Ovary (tissue), 7 donors: ENCODE measurements at regions not wholly inside any gene's neighbourhood (a gene's known extent, or its start where the extent isn't known, plus 50 kb on each side); places are given as distances from the start of the nearest gene placed in this dataset.

Experiments
- DNase-seq, 5 donors: peaks; one replicate each; pipeline ENCODE4 v3.0.0-alpha.2; 2019 to 2020
- H3K27ac ChIP-seq, 2 donors: fragments of 200-600 bp; one replicate each; pipeline versions ENCODE4 v1.5.1 to v1.8.0; 2019 to 2022
- H3K27me3 ChIP-seq: fragments of 200-600 bp; one replicate; pipeline ENCODE4 v1.8.0; 2022
- H3K36me3 ChIP-seq: fragments of 200-600 bp; sonication (generic); one replicate; pipeline ENCODE4 v1.5.1; 2019
- H3K4me1 ChIP-seq: one replicate; pipeline ENCODE4 v1.8.1; 2013; ENCODE audit warnings: mild to moderate bottlenecking, moderate library complexity; ENCODE audit not compliant: insufficient read depth
- H3K4me3 ChIP-seq: fragments of 200-600 bp; sonication (generic); one replicate; pipeline ENCODE4 v1.5.1; 2017
- H3K9me3 ChIP-seq, 2 donors: fragments of 200-600 bp in 1 of 2; sonication (generic) in 1 of 2; one replicate each; pipeline versions ENCODE4 v1.5.1 to v1.8.1; 2013 to 2019; ENCODE audit warnings: mild to moderate bottlenecking in 1 of 2, moderate library complexity in 1 of 2
- EP300 ChIP-seq: sonication (generic); formaldehyde crosslinking; IDR thresholded peaks from one replicate; pipeline ENCODE4 v1.6.1; 2017; ENCODE audit warnings: antibody characterized with exemption
- POLR2A ChIP-seq: fragments of 450-650 bp; IDR thresholded peaks from one replicate; pipeline ENCODE4 v1.6.1; 2017; ENCODE audit warnings: antibody characterized with exemption, mild to moderate bottlenecking, moderate library complexity
- WGBS, 3 donors: extraction: QIAGEN DNeasy Blood & Tissue Kit in 1 of 3; methylation state at CpG; one replicate each; pipeline versions ENCODE4 v1.1.5 to v1.1.7; 2013 to 2017; 5-methylcytosine and 5-hydroxymethylcytosine counted together
- intact Hi-C, 4 donors: fragments of 100-400 bp; cut with DNase I; formaldehyde crosslinking; loops; one replicate each; pipeline versions ENCODE4 v1.11.0 to v1.15.1; 2022 to 2023
- TF ChIP-seq, protein P1 (sequence below), 3 donors: fragments of 450-650 bp in 2 of 3; fragments of 200-600 bp in 1 of 3; IDR thresholded peaks; one replicate each; pipeline versions ENCODE4 v1.5.1 to v1.8.0; 2016 to 2022; ENCODE audit warnings: antibody characterized with exemption in 3 of 3, mild to moderate bottlenecking in 1 of 3
- donor health status: DM: no; HTN: no; CAD: no; lungs with moderate emphysema.
- donor health status: DM: no; HTN: no; CAD: no.
- donor health status: Bipolar disorder and iron deficiency.
- donor health status: DM: no; HTN: no; CAD: no.
- donor health status: DM: yes; HTN: yes; CAD: no.

DNA sequence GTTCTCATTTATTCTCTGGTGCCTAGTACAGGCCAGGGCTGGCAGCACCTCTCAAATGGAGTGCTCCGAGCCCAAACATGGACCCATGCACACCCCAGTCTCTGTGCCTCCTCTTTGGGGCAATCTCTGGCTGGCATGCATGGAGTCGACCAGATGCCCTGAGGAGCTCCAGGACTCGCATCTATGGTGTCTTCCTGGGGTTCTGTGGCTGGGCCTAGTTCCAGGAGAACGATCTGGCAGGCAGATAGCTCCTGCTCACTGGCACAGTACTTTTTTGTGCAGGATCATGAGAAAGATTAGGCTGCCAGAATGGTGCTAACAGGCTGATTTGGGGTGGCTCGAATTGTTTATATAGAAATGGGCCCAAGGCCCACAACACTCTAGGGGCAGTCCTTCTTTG lies 72.0 kb upstream of the PJA1 start:
- intact Hi-C loops = loop anchor here in 1 of 4 donors (5.0 kb wide), 1 partner anchor 415 kb away; no protein-coding TSS in a partner anchor
- no peak overlapping the region for H3K27ac ChIP-seq

DNA sequence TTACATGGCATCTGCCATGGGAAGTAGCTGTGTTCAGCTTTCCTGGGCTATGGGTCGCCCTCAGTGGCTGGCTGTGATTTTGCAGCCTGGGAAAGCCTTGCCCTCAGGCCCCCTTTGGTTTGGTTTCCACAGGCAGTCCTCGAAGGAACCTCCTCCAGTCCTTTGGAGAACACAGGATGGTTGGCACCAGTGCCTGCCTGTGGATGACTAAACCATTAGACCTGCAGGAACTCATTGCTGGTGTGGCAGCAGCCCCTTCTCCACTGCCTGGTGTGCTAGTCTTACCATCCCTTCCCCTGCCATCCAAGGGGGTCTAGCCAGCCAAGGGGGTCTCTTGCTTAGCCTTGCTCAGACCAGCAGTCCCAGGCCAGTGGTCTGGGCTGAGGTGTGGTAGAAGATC lies 71.4 kb upstream of the PJA1 start:
- WGBS, 3 donors = 45 to 73% (median 63%) methylated on average over 2 of the region's 2 CpGs
- Histone ChIP-seq H3K36me3 (no peaks in the 10 kb centered on the region), H3K4me1 (no peaks in the 10 kb centered on the region), H3K4me3 (no peak overlapping the region), H3K27me3 (no peaks in the 10 kb centered on the region), H3K9me3 (no peaks in the 10 kb centered on the region), H3K27ac (no peak overlapping the region)
- DNase-seq = no peak
- intact Hi-C loops = loop anchor here in 1 of 4 donors (5.0 kb wide), 1 partner anchor 414 kb away; no protein-coding TSS in a partner anchor
- TF ChIP-seq, protein P1, sequence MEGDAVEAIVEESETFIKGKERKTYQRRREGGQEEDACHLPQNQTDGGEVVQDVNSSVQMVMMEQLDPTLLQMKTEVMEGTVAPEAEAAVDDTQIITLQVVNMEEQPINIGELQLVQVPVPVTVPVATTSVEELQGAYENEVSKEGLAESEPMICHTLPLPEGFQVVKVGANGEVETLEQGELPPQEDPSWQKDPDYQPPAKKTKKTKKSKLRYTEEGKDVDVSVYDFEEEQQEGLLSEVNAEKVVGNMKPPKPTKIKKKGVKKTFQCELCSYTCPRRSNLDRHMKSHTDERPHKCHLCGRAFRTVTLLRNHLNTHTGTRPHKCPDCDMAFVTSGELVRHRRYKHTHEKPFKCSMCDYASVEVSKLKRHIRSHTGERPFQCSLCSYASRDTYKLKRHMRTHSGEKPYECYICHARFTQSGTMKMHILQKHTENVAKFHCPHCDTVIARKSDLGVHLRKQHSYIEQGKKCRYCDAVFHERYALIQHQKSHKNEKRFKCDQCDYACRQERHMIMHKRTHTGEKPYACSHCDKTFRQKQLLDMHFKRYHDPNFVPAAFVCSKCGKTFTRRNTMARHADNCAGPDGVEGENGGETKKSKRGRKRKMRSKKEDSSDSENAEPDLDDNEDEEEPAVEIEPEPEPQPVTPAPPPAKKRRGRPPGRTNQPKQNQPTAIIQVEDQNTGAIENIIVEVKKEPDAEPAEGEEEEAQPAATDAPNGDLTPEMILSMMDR (IDR thresholded peaks at IDR 0.05) = no peak
- no peak for TF ChIP-seq EP300
- TF ChIP-seq POLR2A = no peak

More for the DNA sequence above, 72.0 kb upstream of the PJA1 start:
- Histone ChIP-seq H3K4me1 (no peaks in the 10 kb centered on the region), H3K36me3 (no peaks in the 10 kb centered on the region), H3K27me3 (no peaks in the 10 kb centered on the region), H3K4me3 (no peak overlapping the region), H3K9me3 (no peaks in the 10 kb centered on the region)
- 53 to 67% (median 62%) methylated on average over 5 of the region's 5 CpGs for WGBS, 3 donors
- no peak for DNase-seq
- TF ChIP-seq EP300 (no peak), POLR2A (no peak)
- TF ChIP-seq, protein P1 (IDR thresholded peaks at IDR 0.05) = no peak

DNA sequence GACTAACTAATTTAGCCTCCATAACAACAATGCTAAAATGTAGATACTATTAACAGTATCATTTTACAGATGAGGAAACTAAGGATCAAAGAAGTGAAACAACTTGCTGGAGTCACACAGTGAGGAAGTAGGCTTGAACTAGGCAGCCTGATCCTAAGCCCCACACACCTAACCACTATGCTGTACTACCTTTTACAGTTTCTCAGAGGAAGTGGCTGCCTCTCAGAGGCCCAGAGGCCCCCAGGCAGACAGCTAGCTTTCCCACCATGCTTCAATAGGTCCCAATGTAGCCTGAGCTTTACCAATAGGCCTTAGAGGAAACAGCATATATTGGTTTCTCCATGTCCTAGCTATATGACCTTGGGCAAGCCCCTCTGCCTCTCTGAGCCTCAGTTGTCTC lies 69.4 kb upstream of the PJA1 start:
- Histone ChIP-seq H3K4me1 (no peaks in the 10 kb centered on the region), H3K9me3 (no peaks in the 10 kb centered on the region), H3K27me3 (no peaks in the 10 kb centered on the region), H3K27ac (no peak overlapping the region), H3K36me3 (no peaks in the 10 kb centered on the region), H3K4me3 (no peak overlapping the region)
- no peak for DNase-seq
- intact Hi-C loops = loop anchor here in 1 of 4 donors (5.0 kb wide), 1 partner anchor 412 kb away; no protein-coding TSS in a partner anchor
- TF ChIP-seq, protein P1 (IDR thresholded peaks at IDR 0.05) = no peak
- no peak for TF ChIP-seq POLR2A

DNA sequence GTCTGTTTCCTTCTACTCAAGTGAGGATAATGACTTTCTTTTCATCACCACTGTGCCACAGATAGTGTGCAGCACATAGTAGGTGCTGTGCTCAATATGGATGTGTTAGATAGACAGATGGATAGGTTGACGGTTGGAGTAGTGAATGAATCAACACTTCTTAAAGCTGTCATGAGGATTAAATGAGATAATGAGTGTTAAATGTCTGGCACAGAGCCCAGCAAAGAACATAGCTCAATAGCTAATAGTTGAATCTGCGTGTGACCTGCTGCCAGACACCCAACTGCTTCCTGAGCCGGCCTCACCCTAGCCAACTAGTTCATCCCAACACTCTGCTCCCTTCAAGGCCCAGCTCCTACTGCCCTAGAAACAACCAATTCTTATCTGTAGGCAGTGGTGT lies 67.7 kb upstream of the PJA1 start:
- TF ChIP-seq, protein P1 (IDR thresholded peaks at IDR 0.05) = no peak
- TF ChIP-seq POLR2A (no peak), EP300 (no peak)
- 51 to 59% (median 52%) methylated on average over 3 of the region's 3 CpGs for WGBS, 3 donors
- Histone ChIP-seq H3K4me1 (no peaks in the 10 kb centered on the region), H3K36me3 (no peaks in the 10 kb centered on the region), H3K4me3 (no peak overlapping the region), H3K27me3 (no peaks in the 10 kb centered on the region), H3K27ac (no peak overlapping the region), H3K9me3 (no peaks in the 10 kb centered on the region)
- intact Hi-C loops = no loop called here
- DNase-seq = no peak

DNA sequence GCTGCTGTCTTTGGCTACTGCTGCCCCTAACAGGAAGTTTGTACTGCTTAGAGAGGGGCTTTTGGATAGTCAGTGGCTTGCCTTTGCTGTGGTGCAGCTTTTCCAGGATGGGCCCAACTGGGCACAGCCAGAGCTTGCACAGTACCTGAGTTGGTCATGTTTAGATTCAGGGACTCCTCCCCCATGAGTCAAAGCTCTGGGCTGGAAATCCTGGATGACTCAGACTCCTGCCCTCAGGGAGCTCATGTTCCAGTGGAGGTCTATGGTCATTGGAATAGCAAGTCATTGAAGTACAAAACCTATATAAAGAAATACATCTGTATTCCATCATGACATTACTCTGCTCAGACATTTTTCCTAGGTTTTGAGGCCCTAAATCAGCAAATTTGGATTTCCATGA lies 66.7 kb upstream of the PJA1 start:
- Histone ChIP-seq H3K4me3 (no peak overlapping the region), H3K27me3 (no peaks in the 10 kb centered on the region), H3K4me1 (no peaks in the 10 kb centered on the region), H3K36me3 (no peaks in the 10 kb centered on the region), H3K9me3 (no peaks in the 10 kb centered on the region), H3K27ac (no peak overlapping the region)
- intact Hi-C loops = no loop called here
- DNase-seq = no peak
- TF ChIP-seq, protein P1 (IDR thresholded peaks at IDR 0.05) = no peak
- TF ChIP-seq EP300 (no peak), POLR2A (no peak)
